GM12892 (cell line): ENCODE measurements at regions not wholly inside any gene's neighbourhood (a gene's known extent, or its start where the extent isn't known, plus 50 kb on each side); places are given as distances from the start of the nearest gene placed in this dataset.

Experiments
- POLR2A ChIP-seq: IDR thresholded peaks from 2 replicates; pipeline ENCODE4 v1.6.1; 2011; ENCODE audit warnings: low read depth, low read length, control low read depth
- POLR2AphosphoS5 ChIP-seq: IDR thresholded peaks from 2 replicates; pipeline ENCODE4 v1.6.1; 2011; ENCODE audit warnings: low read depth, low read length, control low read depth

DNA sequence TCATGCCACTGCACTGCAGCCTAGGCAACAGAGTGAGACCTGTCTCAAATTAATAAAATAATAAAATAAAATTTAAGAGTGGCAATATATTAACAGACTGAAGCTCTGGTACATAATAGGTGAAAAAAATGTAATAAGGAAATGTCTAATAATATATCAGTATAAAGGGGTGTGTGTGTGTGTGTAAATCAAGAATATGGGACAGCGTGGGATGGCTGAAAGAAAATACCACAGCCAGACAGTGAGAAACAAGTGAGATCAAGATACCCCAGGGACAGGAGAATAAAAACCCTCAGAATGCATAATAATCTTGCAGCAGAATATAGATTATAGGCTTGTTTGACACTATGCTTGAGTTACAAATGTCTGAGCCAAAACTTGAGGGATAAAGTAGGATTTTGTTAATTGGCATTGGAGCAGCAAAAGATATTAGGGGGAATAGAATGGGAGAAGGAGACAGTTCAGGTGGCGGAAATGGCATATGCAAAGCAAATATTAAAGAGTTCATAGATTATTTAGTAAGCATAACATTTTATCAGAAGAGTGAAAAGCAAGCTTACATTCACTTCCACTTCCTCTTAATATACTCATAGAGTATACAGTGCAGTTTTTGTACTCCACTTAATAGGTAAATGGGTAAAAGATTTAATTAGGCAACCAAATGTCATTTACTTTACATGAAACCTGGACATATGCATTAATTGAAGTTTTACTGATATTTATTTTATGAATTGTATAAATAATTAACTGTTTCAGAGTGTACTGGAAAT, 398.5 kb upstream of the GJE1 start:
- no peak for TF ChIP-seq POLR2A
- no peak for TF ChIP-seq POLR2AphosphoS5
